ENCODE measurements at regions not wholly inside any gene's neighbourhood (a gene's known extent, or its start where the extent isn't known, plus 50 kb on each side); places are given as distances from the start of the nearest gene placed in this dataset.

GRCh38 chr1:79323239-79324025 is 316.9 kb upstream of the ADGRL4 start:
- no peak for TF ChIP-seq CTCF (IDR thresholded peaks at IDR 0.05)
- no peak for TF ChIP-seq POLR2A (IDR thresholded peaks at IDR 0.05)
